ENCODE measurements at regions not wholly inside any gene's neighbourhood (a gene's known extent, or its start where the extent isn't known, plus 50 kb on each side); places are given as distances from the start of the nearest gene placed in this dataset.

GRCh38 chrX:23483396-23483795, 148.7 kb downstream of the PTCHD1 start:
- TF ChIP-seq MYC (IDR thresholded peaks at IDR 0.05; ENCODE audit: low read depth, low read length) (no peak), POLR2A (IDR thresholded peaks at IDR 0.05; ENCODE audit: extremely low read depth, insufficient read length) (no peak), CTCF (IDR thresholded peaks at IDR 0.05; ENCODE audit: low read depth, low read length) (no peak), MAX (IDR thresholded peaks at IDR 0.05; ENCODE audit: low read depth, low read length) (no peak)
- H3K4me3 ChIP-seq (ENCODE audit: low read depth, low read length): no peak overlapping the region
- no peak for DNase-seq (ENCODE audit: low read depth)

- H3K4me3 ChIP-seq (ENCODE audit: low read depth, low read length): no peak overlapping the region
- no peak for TF ChIP-seq POLR2A (IDR thresholded peaks at IDR 0.05; ENCODE audit: extremely low read depth, insufficient read length)
- no peak for TF ChIP-seq MYC (IDR thresholded peaks at IDR 0.05; ENCODE audit: low read depth, low read length)
- no peak for TF ChIP-seq CTCF (IDR thresholded peaks at IDR 0.05; ENCODE audit: low read depth, low read length)
- no peak for TF ChIP-seq MAX (IDR thresholded peaks at IDR 0.05; ENCODE audit: low read depth, low read length)
- DNase-seq (ENCODE audit: low read depth): peak; percentile 42
Observed at GRCh38 chrX:23493941-23494374, 159.3 kb downstream of the PTCHD1 start.

- TF ChIP-seq POLR2A (IDR thresholded peaks at IDR 0.05; ENCODE audit: extremely low read depth, insufficient read length) (no peak), CTCF (IDR thresholded peaks at IDR 0.05; ENCODE audit: low read depth, low read length) (no peak), MYC (IDR thresholded peaks at IDR 0.05; ENCODE audit: low read depth, low read length) (no peak), MAX (IDR thresholded peaks at IDR 0.05; ENCODE audit: low read depth, low read length) (no peak)
- no peak overlapping the region for H3K4me3 ChIP-seq (ENCODE audit: low read depth, low read length)
- no peak for DNase-seq (ENCODE audit: low read depth)
Observed at GRCh38 chrX:23494741-23495140, 160.1 kb downstream of the PTCHD1 start.

- no peak overlapping the region for H3K4me3 ChIP-seq (ENCODE audit: low read depth, low read length)
- no peak for TF ChIP-seq MYC (IDR thresholded peaks at IDR 0.05; ENCODE audit: low read depth, low read length)
- no peak for TF ChIP-seq CTCF (IDR thresholded peaks at IDR 0.05; ENCODE audit: low read depth, low read length)
- TF ChIP-seq POLR2A (IDR thresholded peaks at IDR 0.05; ENCODE audit: extremely low read depth, insufficient read length): no peak
- no peak for DNase-seq (ENCODE audit: low read depth)
Observed at GRCh38 chrX:23497919-23498318, 163.3 kb downstream of the PTCHD1 start.

GRCh38 chrX:23501974-23502373, 165.3 kb upstream of the PRDX4 start:
- TF ChIP-seq MYC (IDR thresholded peaks at IDR 0.05; ENCODE audit: low read depth, low read length): no peak
- TF ChIP-seq POLR2A (IDR thresholded peaks at IDR 0.05; ENCODE audit: extremely low read depth, insufficient read length): no peak
- no peak for TF ChIP-seq CTCF (IDR thresholded peaks at IDR 0.05; ENCODE audit: low read depth, low read length)
- TF ChIP-seq MAX (IDR thresholded peaks at IDR 0.05; ENCODE audit: low read depth, low read length): no peak
- DNase-seq (ENCODE audit: low read depth): no peak
- no peak overlapping the region for H3K4me3 ChIP-seq (ENCODE audit: low read depth, low read length)

Data from NB4 (cell line).